SK-N-SH (cell line): ENCODE measurements at regions not wholly inside any gene's neighbourhood (a gene's known extent, or its start where the extent isn't known, plus 50 kb on each side); places are given as distances from the start of the nearest gene placed in this dataset.

ENCODE experiments used
- CTCF ChIA-PET: fragments of 300-600, 350-600 bp; formaldehyde crosslinking; extraction: SDS; loops from one replicate; lab custom pipeline; 2021; lab: Yijun Ruan, JAX
- POLR2A ChIA-PET: fragments of 350-600 bp; sonication (Branson Sonifier 250); formaldehyde crosslinking; extraction: SDS; loops from one replicate; lab custom pipeline; 2020; ENCODE audit warnings: antibody characterized with exemption, inconsistent platforms; lab: Yijun Ruan, JAX
- DNase-seq: peaks from one replicate; pipeline ENCODE4 v3.0.0; 2012
- H2AFZ ChIP-seq: fragments of 200-600 bp; sonication (generic); 2 replicates; pipeline ENCODE4 v1.8.1; 2016; ENCODE audit warnings: antibody characterized with exemption, mild to moderate bottlenecking, low read depth
- H3F3A ChIP-seq: fragments of 200-600 bp; sonication (generic); replicated peaks from 2 replicates; pipeline ENCODE3; 2016; ENCODE audit warnings: antibody characterized with exemption, mild to moderate bottlenecking; ENCODE audit not compliant: insufficient read depth
- H3K27ac ChIP-seq, 2 experiments: fragments of 200-500 bp in 1 of 2; fragments of 200-600 bp in 1 of 2; sonication (Bioruptor generic) in 1 of 2; sonication (generic), shearing (Covaris generic) in 1 of 2; 2 replicates each; pipeline versions ENCODE4 v1.5.1 to v1.6.1; 2014 to 2016; ENCODE audit warnings: low read depth in 2 of 2, inconsistent platforms in 1 of 2, low read length in 1 of 2, mild to moderate bottlenecking in 1 of 2, mixed read lengths in 1 of 2
- H3K27me3 ChIP-seq: fragments of 200-600 bp; sonication (generic), shearing (Covaris generic); 2 replicates; pipeline ENCODE4 v1.6.1; 2016; ENCODE audit warnings: mixed run types; ENCODE audit not compliant: insufficient read depth
- H3K36me3 ChIP-seq, 2 experiments: fragments of 200-500 bp in 1 of 2; fragments of 200-600 bp in 1 of 2; sonication (Bioruptor generic) in 1 of 2; sonication (generic) in 1 of 2; replicated peaks in 1 of 2; 2 replicates each; pipeline versions ENCODE3 to v1.5.1; 2014 to 2016; ENCODE audit warnings: low read length in 1 of 2, mild to moderate bottlenecking in 1 of 2; ENCODE audit not compliant: insufficient read depth in 2 of 2, control insufficient read depth in 1 of 2
- H3K4me1 ChIP-seq, 2 experiments: fragments of 200-500 bp in 1 of 2; fragments of 200-600 bp in 1 of 2; sonication (Bioruptor generic) in 1 of 2; sonication (generic), shearing (Covaris generic) in 1 of 2; 2 replicates each; pipeline versions ENCODE4 v1.5.1 to v1.6.1; 2014 to 2016; ENCODE audit warnings: low read depth in 1 of 2, low read length in 1 of 2, mixed run types in 1 of 2; ENCODE audit not compliant: insufficient read depth in 2 of 2, control insufficient read depth in 1 of 2
- H3K4me2 ChIP-seq: fragments of 200-600 bp; sonication (generic), shearing (Covaris generic); 2 replicates; pipeline ENCODE4 v1.6.1; 2017; ENCODE audit warnings: mixed run types
- H3K4me3 ChIP-seq, 2 experiments: fragments of 200-500 bp in 1 of 2; fragments of 200-600 bp in 1 of 2; sonication (Bioruptor generic) in 1 of 2; sonication (generic), shearing (Covaris generic) in 1 of 2; 2 replicates each; pipeline versions ENCODE4 v1.5.1 to v1.8.1; 2014 to 2016; ENCODE audit warnings: low read depth in 2 of 2, inconsistent platforms in 1 of 2, low read length in 1 of 2, mild to moderate bottlenecking in 1 of 2, mixed read lengths in 1 of 2, moderate library complexity in 1 of 2
- H3K79me2 ChIP-seq: fragments of 200-600 bp; sonication (generic); 2 replicates; pipeline ENCODE4 v1.8.1; 2017; ENCODE audit warnings: mild to moderate bottlenecking; ENCODE audit not compliant: insufficient read depth
- H3K9ac ChIP-seq: fragments of 200-600 bp; sonication (generic); 2 replicates; pipeline ENCODE4 v1.6.1; 2017; ENCODE audit warnings: mixed run types
- H3K9me2 ChIP-seq: fragments of 200-600 bp; sonication (generic); 2 replicates; pipeline ENCODE4 v1.6.1; 2017; ENCODE audit warnings: mixed run types
- H3K9me3 ChIP-seq: fragments of 200-600 bp; sonication (generic); 2 replicates; pipeline ENCODE4 v1.6.1; 2017; ENCODE audit warnings: mixed run types, mild to moderate bottlenecking, moderate library complexity
- H4K20me1 ChIP-seq: fragments of 200-600 bp; sonication (generic); 2 replicates; pipeline ENCODE4 v1.6.1; 2017; ENCODE audit warnings: mild to moderate bottlenecking, mixed run types; ENCODE audit not compliant: insufficient read depth
- CHD2 ChIP-seq: fragments of 150-350 bp; IDR thresholded peaks from 2 replicates; pipeline ENCODE4 v1.6.1; 2018; ENCODE audit warnings: low read length; ENCODE audit not compliant: partially characterized antibody
- FOSL2 ChIP-seq: IDR thresholded peaks from 2 replicates; pipeline ENCODE4 v1.4.0; 2012; ENCODE audit warnings: low read depth, mild to moderate bottlenecking, moderate library complexity, borderline replicate concordance
- JUND ChIP-seq: IDR thresholded peaks from 2 replicates; pipeline ENCODE4 v1.4.0; 2012
- PBX3 ChIP-seq: IDR thresholded peaks from 2 replicates; pipeline ENCODE4; 2012
- RAD21 ChIP-seq: IDR thresholded peaks from 2 replicates; pipeline ENCODE4 v1.6.1; 2012; ENCODE audit warnings: mild to moderate bottlenecking, low read length
- RXRA ChIP-seq: IDR thresholded peaks from 2 replicates; pipeline ENCODE4 v1.4.0; 2012; ENCODE audit warnings: low read depth, mild to moderate bottlenecking, borderline replicate concordance
- TEAD4 ChIP-seq: IDR thresholded peaks from 2 replicates; pipeline ENCODE4 v1.4.0; 2012; ENCODE audit warnings: mild to moderate bottlenecking, borderline replicate concordance; ENCODE audit not compliant: insufficient read depth
- USF2 ChIP-seq: fragments of 150-350 bp; IDR thresholded peaks from 2 replicates; pipeline ENCODE4 v1.6.1; 2017; ENCODE audit warnings: antibody characterized with exemption, low read length, low read depth, borderline replicate concordance
- YY1 ChIP-seq: IDR thresholded peaks from 2 replicates; pipeline ENCODE4 v1.4.0; 2012; ENCODE audit warnings: low read depth, mild to moderate bottlenecking
- ZBTB33 ChIP-seq: IDR thresholded peaks from 2 replicates; pipeline ENCODE4 v1.4.0; 2012; ENCODE audit warnings: low read depth, borderline replicate concordance
- WGBS: methylation state at CpG from one replicate; pipeline ENCODE4 v1.1.6; 2017; ENCODE audit warnings: low lambda C conversion rate; 5-methylcytosine and 5-hydroxymethylcytosine counted together

- Histone ChIP-seq H3K9ac (no peak overlapping the region), H3K4me1 (no peaks in the 10 kb centered on the region; a peak in 1 of 4 replicates), H3K4me2 (no peak overlapping the region), H2AFZ (no peak overlapping the region), H4K20me1 (no peaks in the 10 kb centered on the region), H3F3A (no peaks in the 10 kb centered on the region), H3K36me3 (no peaks in the 10 kb centered on the region), H3K4me3 (no peak overlapping the region), H3K9me2 (no peaks in the 10 kb centered on the region), H3K27ac (no peak overlapping the region), H3K9me3 (no peaks in the 10 kb centered on the region), H3K79me2 (no peaks in the 10 kb centered on the region), H3K27me3 (no peaks in the 10 kb centered on the region)
- CTCF ChIA-PET: interaction anchor here (1.0 to 1.7 kb wide), 4 partner anchors 9 to 235 kb away, joined by 3 to 6 read pairs (median 3); no protein-coding TSS in a partner anchor
- 73% methylated on average over 3 of the region's 3 CpGs for WGBS
- TF ChIP-seq FOSL2 (no peak), CHD2 (no peak), TEAD4 (no peak), YY1 (no peak), RXRA (no peak), USF2 (no peak)
- no peak for DNase-seq
- POLR2A ChIA-PET: no interaction called here
These were observed 147.7 kb upstream of the TSC22D2 start for GRCh38 chr3:150260398-150260710.

- Histone ChIP-seq H3K4me2 (no peak overlapping the region), H3K27me3 (no peaks in the 10 kb centered on the region), H3F3A (no peaks in the 10 kb centered on the region), H2AFZ (no peak overlapping the region), H3K36me3 (no peaks in the 10 kb centered on the region), H3K4me1 (no peaks in the 10 kb centered on the region; a peak in 1 of 4 replicates), H3K27ac (no peak overlapping the region), H4K20me1 (no peaks in the 10 kb centered on the region), H3K9ac (no peak overlapping the region), H3K4me3 (no peak overlapping the region), H3K9me3 (no peaks in the 10 kb centered on the region), H3K79me2 (no peaks in the 10 kb centered on the region), H3K9me2 (no peaks in the 10 kb centered on the region)
- CTCF ChIA-PET: interaction anchor here (1.0 to 1.7 kb wide), 3 partner anchors 27 to 236 kb away, joined by 3 to 6 read pairs (median 3); no protein-coding TSS in a partner anchor
- POLR2A ChIA-PET: no interaction called here
- 52% methylated on average over 5 of the region's 5 CpGs for WGBS
- DNase-seq: no peak
- TF ChIP-seq ZBTB33 (no peak), RAD21 (no peak), JUND (no peak), PBX3 (no peak)
These were observed 148.3 kb upstream of the TSC22D2 start for GRCh38 chr3:150259526-150260397.
